Transverse colon (tissue), 4 donors: ENCODE measurements at regions not wholly inside any gene's neighbourhood (a gene's known extent, or its start where the extent isn't known, plus 50 kb on each side); places are given as distances from the start of the nearest gene placed in this dataset.
"Not testable (repeated sequence)": the region's sequence is repeated elsewhere in the genome, so short reads cannot be mapped to it uniquely, and the experiment has no call there.

Experiments
- DNase-seq: peaks from one replicate; pipeline ENCODE4 v3.0.0-alpha.2; 2019
- H3K27ac ChIP-seq, 4 donors: fragments of 200-600 bp; sonication (generic); 2 replicates each; pipeline ENCODE4 v1.5.1; 2016 to 2018; ENCODE audit warnings: inconsistent platforms in 4 of 4
- H3K27me3 ChIP-seq: fragments of 200-600 bp; sonication (generic); 2 replicates; pipeline ENCODE4 v1.5.1; 2017; ENCODE audit warnings: inconsistent platforms
- H3K36me3 ChIP-seq, 4 donors: fragments of 200-600 bp; sonication (generic); 2 replicates each; pipeline ENCODE4 v1.5.1; 2017 to 2019; ENCODE audit warnings: inconsistent platforms in 4 of 4
- H3K4me1 ChIP-seq, 4 donors: fragments of 200-600 bp; sonication (generic); 2 replicates each; pipeline ENCODE4 v1.5.1; 2017 to 2020; ENCODE audit warnings: inconsistent platforms in 4 of 4
- H3K4me3 ChIP-seq, 4 donors: fragments of 200-600 bp; sonication (generic); 1 replicate in 1 of 4; 2 replicates in 3 of 4; pipeline versions ENCODE4 v1.5.1 to v1.6.1; 2017 to 2019; ENCODE audit warnings: inconsistent platforms in 4 of 4
- H3K9me3 ChIP-seq, 2 donors: fragments of 200-600 bp; sonication (generic); 2 replicates each; pipeline ENCODE4 v1.5.1; 2017 to 2019; ENCODE audit warnings: inconsistent platforms in 2 of 2
- CTCF ChIP-seq, 5 experiments: fragments of 200-600 bp in 3 of 5; fragments of 450-650 bp in 2 of 5; sonication (generic) in 3 of 5; IDR thresholded peaks; 1 replicate in 2 of 5; 2 replicates in 3 of 5; pipeline ENCODE4 v1.5.1; 2016 to 2017; ENCODE audit warnings: antibody characterized with exemption in 5 of 5, inconsistent platforms in 3 of 5, mild to moderate bottlenecking in 2 of 5, moderate library complexity in 1 of 5
- EP300 ChIP-seq: sonication (generic); formaldehyde crosslinking; IDR thresholded peaks from one replicate; pipeline ENCODE4 v1.6.1; 2017; ENCODE audit warnings: antibody characterized with exemption, low read depth
- POLR2A ChIP-seq: fragments of 450-650 bp; IDR thresholded peaks from one replicate; pipeline ENCODE4 v1.6.1; 2016; ENCODE audit warnings: antibody characterized with exemption, mild to moderate bottlenecking, moderate library complexity
- POLR2AphosphoS5 ChIP-seq, 3 donors: sonication (generic); formaldehyde crosslinking; IDR thresholded peaks; one replicate each; pipeline ENCODE4 v1.6.1; 2016; ENCODE audit warnings: antibody characterized with exemption in 3 of 3
- WGBS, 2 donors: methylation state at CpG; one replicate each; pipeline ENCODE4 v1.1.5; 2018; ENCODE audit warnings: low coverage in 1 of 2; 5-methylcytosine and 5-hydroxymethylcytosine counted together
- in situ Hi-C, 4 donors: fragments of 200-750 bp; cut with MboI; loops; one replicate each; pipeline versions ENCODE4 v1.15.0 to v1.15.1; 2017; ENCODE audit warnings: low sequenced_read_pairs in 3 of 4, low pct_ligation_motif_present in 1 of 4, low pct_unique_long_range_greater_than_20kb in 1 of 4
- intact Hi-C: fragments of 100-400 bp; cut with DNase I; formaldehyde crosslinking; loops from one replicate; pipeline ENCODE4 v1.15.1; 2023; ENCODE audit warnings: low total_unique reads

GRCh38 chr1:194848846-194849245 is 1662.4 kb upstream of the B3GALT2 start:
- no peak overlapping the region for H3K27ac ChIP-seq
- no peaks in the 10 kb centered on the region for H3K27me3 ChIP-seq
- no peaks in the 10 kb centered on the region for H3K9me3 ChIP-seq
- DNase-seq = no peak
- in situ Hi-C loops = no loop called here
- H3K4me3 ChIP-seq = no peak overlapping the region
- intact Hi-C loops = no loop called here
- H3K4me1 ChIP-seq = no peaks in the 10 kb centered on the region
- TF ChIP-seq POLR2A = no peak
- no peak for TF ChIP-seq EP300
- TF ChIP-seq POLR2AphosphoS5 (IDR thresholded peaks at IDR 0.05) = no peak
- no peak for TF ChIP-seq CTCF (IDR thresholded peaks at IDR 0.05)
- no peaks in the 10 kb centered on the region for H3K36me3 ChIP-seq

DNA sequence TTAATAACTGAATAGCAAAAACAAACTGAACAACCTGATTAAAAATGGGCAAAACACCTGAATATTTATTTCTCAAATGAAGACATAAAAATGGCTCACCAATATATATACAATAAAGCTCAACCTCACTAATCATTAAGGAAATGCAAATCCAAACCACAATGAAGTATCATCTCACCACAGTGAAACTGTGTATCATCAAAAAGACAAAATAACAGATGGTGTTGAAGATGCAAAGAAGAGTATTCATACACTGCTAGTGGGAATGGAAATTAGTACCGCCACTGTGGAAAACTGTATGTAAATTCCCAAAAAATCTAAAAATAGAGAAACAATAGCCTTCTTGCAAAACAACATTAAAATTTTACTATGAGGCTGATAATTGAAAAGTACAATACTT is 1660.1 kb upstream of the B3GALT2 start:
- no peak overlapping the region for H3K4me3 ChIP-seq
- WGBS, 2 donors = 94 to 100% methylated on average over 1 of the region's 1 CpG
- no peak for TF ChIP-seq POLR2A
- TF ChIP-seq CTCF (IDR thresholded peaks at IDR 0.05) = no peak
- TF ChIP-seq POLR2AphosphoS5 (IDR thresholded peaks at IDR 0.05) = no peak
- no peak for DNase-seq
- no peak overlapping the region for H3K27ac ChIP-seq
- in situ Hi-C loops = no loop called here
- no peaks in the 10 kb centered on the region for H3K9me3 ChIP-seq
- no peaks in the 10 kb centered on the region for H3K36me3 ChIP-seq
- intact Hi-C loops = no loop called here
- H3K27me3 ChIP-seq = no peaks in the 10 kb centered on the region
- no peaks in the 10 kb centered on the region for H3K4me1 ChIP-seq

DNA sequence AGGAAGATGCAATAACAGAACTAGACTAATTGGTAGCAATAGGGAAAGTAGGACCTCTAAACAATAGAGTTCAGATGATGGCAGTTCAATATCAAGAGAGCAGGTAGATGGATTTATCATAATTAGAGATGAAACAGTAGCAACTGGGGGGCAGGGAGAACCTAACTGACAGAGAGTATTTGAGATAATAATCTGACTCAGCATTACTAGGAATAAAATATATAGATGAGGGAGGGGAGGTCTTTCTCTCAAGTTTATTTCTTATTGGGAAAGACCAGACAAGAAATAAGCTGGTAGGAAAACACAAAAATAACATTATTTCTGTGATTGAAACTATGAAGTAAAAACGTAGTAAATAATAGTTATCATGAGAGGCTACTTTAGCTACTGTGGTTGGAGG is 1656.7 kb upstream of the B3GALT2 start:
- TF ChIP-seq POLR2AphosphoS5 (IDR thresholded peaks at IDR 0.05) = no peak
- no peak for TF ChIP-seq CTCF (IDR thresholded peaks at IDR 0.05)
- no peak for TF ChIP-seq POLR2A
- no peak for TF ChIP-seq EP300
- no peaks in the 10 kb centered on the region for H3K27me3 ChIP-seq
- no peaks in the 10 kb centered on the region for H3K9me3 ChIP-seq
- no peaks in the 10 kb centered on the region for H3K4me1 ChIP-seq
- no peak overlapping the region for H3K27ac ChIP-seq
- H3K36me3 ChIP-seq = no peaks in the 10 kb centered on the region
- intact Hi-C loops (no loop called here), in situ Hi-C loops (no loop called here)
- WGBS, 2 donors = 39 to 67% methylated on average over 1 of the region's 1 CpG
- no peak for DNase-seq
- no peak overlapping the region for H3K4me3 ChIP-seq

- no peaks in the 10 kb centered on the region for H3K9me3 ChIP-seq
- H3K27me3 ChIP-seq = no peaks in the 10 kb centered on the region
- in situ Hi-C loops (no loop called here), intact Hi-C loops (no loop called here)
- H3K4me1 ChIP-seq = no peaks in the 10 kb centered on the region
- no peak for TF ChIP-seq POLR2A
- no peak for TF ChIP-seq POLR2AphosphoS5 (IDR thresholded peaks at IDR 0.05)
- no peak for TF ChIP-seq CTCF (IDR thresholded peaks at IDR 0.05)
- TF ChIP-seq EP300 = no peak
- H3K4me3 ChIP-seq = no peak overlapping the region
- no peaks in the 10 kb centered on the region for H3K36me3 ChIP-seq
- no peak for DNase-seq
- WGBS, 2 donors = 19 to 22% methylated on average over 2 of the region's 2 CpGs
- H3K27ac ChIP-seq = no peak overlapping the region
Observed at GRCh38 chr1:194833111-194833510, 1646.7 kb upstream of the B3GALT2 start.

DNA sequence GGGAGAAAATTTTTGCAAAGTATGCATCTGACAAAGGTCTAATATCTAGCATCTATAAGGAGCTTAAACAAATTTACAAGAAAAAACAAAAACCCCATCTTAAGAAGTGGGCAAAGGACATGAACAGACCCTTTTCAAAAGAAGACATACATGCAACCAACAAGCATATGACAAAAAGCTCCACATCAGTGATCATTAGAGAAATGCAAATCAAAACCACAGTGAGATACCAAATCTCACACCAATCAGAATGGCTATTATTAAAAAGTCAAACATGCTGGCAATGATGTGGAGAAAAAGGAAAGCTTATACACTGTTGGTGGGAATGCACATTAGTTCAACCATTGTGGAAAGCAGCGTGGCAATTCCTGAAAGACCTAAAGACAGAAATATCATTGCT is 1645.2 kb upstream of the B3GALT2 start:
- H3K9me3 ChIP-seq, H3K36me3 ChIP-seq, H3K4me1 ChIP-seq, H3K27me3 ChIP-seq, in situ Hi-C loops, H3K4me3 ChIP-seq, H3K27ac ChIP-seq, intact Hi-C loops, DNase-seq: not testable (repeated sequence)
- WGBS, 2 donors = 54 to 63% methylated on average over 1 of the region's 1 CpG
